ENCODE measurements at regions not wholly inside any gene's neighbourhood (a gene's known extent, or its start where the extent isn't known, plus 50 kb on each side); places are given as distances from the start of the nearest gene placed in this dataset.

DNA sequence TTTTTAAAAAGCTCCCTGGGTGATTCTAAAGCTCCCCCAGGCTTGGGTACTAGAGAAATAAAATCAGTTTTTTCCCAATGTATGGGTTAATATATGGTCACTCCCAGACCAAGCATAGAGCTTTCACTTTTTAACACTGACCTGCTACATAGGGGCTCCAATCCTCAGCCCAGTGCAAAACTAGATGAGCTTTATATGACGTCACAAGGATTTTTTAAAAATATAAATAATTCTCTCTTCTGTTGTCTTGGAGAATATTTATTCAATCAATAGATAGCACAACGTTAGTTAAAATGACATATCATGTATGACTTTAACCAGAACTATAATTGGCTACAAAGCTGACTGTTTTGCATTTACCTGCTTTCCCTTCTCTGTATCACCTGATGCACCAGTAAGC is 137.9 kb upstream of the TMCC3 start:
- no peak for TF ChIP-seq POLR2A (IDR thresholded peaks at IDR 0.05)
- TF ChIP-seq CTCF (IDR thresholded peaks at IDR 0.05 in 8 of 11, conservative IDR thresholded peaks at IDR 0.05 in 3 of 11), result no peak
